OCI-LY3 (cell line): ENCODE measurements at regions not wholly inside any gene's neighbourhood (a gene's known extent, or its start where the extent isn't known, plus 50 kb on each side); places are given as distances from the start of the nearest gene placed in this dataset.

Source experiments
- H2AFZ ChIP-seq: fragments of 200-600, 300-600 bp; shearing (Covaris generic); 2 replicates; pipeline ENCODE4 v1.6.0; 2014; ENCODE audit warnings: antibody characterized with exemption, low read depth, low read length
- H3K27ac ChIP-seq: fragments of 200-600, 300-600 bp; sonication (generic); 2 replicates; pipeline ENCODE4 v1.5.1; 2014; ENCODE audit warnings: mild to moderate bottlenecking, low read length, moderate library complexity, mixed read lengths
- H3K27me3 ChIP-seq: fragments of 200-600, 300-600 bp; sonication (generic); 2 replicates; pipeline ENCODE4 v1.6.1; 2014; ENCODE audit warnings: low read depth, low read length, mixed read lengths
- H3K36me3 ChIP-seq: fragments of 200-600, 300-600 bp; sonication (generic); replicated peaks from 2 replicates; pipeline ENCODE3; 2014; ENCODE audit warnings: low read depth, low read length, mixed read lengths
- H3K4me1 ChIP-seq: fragments of 300-600, 200-600 bp; sonication (generic); 2 replicates; pipeline ENCODE4 v1.6.1; 2014; ENCODE audit warnings: low read length, mixed read lengths
- H3K4me2 ChIP-seq: fragments of 200-600, 300-600 bp; sonication (generic); 2 replicates; pipeline ENCODE4 v1.6.1; 2014; ENCODE audit warnings: low read length, mixed read lengths
- H3K4me3 ChIP-seq: fragments of 300-600, 200-600 bp; sonication (generic); 2 replicates; pipeline ENCODE4 v1.5.1; 2014; ENCODE audit warnings: antibody characterized with exemption, mild to moderate bottlenecking, low read length, moderate library complexity
- H3K79me2 ChIP-seq: fragments of 300-600, 200-600 bp; shearing (Covaris generic); 2 replicates; pipeline ENCODE4 v1.6.1; 2014; ENCODE audit warnings: mild to moderate bottlenecking, low read length, mixed read lengths
- H3K9ac ChIP-seq: fragments of 300-600, 200-600 bp; shearing (Covaris generic); 2 replicates; pipeline ENCODE4 v1.6.0; 2014; ENCODE audit warnings: mild to moderate bottlenecking, low read length, moderate library complexity
- H3K9me3 ChIP-seq: fragments of 200-600, 300-600 bp; shearing (Covaris generic); 2 replicates; pipeline ENCODE4 v1.6.1; 2014; ENCODE audit warnings: low read length, mixed read lengths; ENCODE audit not compliant: insufficient read depth
- H4K20me1 ChIP-seq: fragments of 200-600, 300-600 bp; sonication (generic); 2 replicates; pipeline ENCODE4 v1.6.1; 2016; ENCODE audit warnings: low read length, mixed read lengths; ENCODE audit not compliant: insufficient read depth
- EZH2phosphoT487 ChIP-seq: fragments of 200-600 bp; shearing (Covaris generic); IDR thresholded peaks from 2 replicates; pipeline ENCODE4 v1.6.1; 2018; ENCODE audit warnings: antibody characterized with exemption, mixed run types, low read depth
- TF ChIP-seq, protein P1 (sequence below): fragments of 200-600, 300-600 bp; sonication (generic); IDR thresholded peaks from 2 replicates; pipeline ENCODE4 v1.5.1; 2014; ENCODE audit warnings: antibody characterized with exemption, low read length, low read depth

DNA sequence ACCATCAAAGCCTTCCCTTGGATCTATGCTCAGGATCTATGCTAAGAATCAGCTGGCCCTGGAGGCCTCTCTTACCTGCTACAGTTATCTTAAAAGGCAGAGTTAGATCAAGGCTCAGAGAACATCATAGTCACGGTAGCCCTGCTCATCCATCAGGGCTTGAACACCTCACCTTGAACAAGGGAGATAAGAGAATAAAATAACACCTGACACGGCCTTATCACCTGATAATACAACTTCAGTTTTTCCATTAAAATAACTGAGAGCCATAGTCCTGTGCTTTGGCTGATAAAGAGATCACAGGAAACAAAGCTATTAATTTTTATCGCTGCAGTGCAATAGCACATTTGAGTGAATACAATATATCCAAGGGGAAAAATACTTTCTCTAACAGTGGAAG lies 85.6 kb upstream of the LPP start:
- TF ChIP-seq EZH2phosphoT487, result no peak
- TF ChIP-seq, protein P1, sequence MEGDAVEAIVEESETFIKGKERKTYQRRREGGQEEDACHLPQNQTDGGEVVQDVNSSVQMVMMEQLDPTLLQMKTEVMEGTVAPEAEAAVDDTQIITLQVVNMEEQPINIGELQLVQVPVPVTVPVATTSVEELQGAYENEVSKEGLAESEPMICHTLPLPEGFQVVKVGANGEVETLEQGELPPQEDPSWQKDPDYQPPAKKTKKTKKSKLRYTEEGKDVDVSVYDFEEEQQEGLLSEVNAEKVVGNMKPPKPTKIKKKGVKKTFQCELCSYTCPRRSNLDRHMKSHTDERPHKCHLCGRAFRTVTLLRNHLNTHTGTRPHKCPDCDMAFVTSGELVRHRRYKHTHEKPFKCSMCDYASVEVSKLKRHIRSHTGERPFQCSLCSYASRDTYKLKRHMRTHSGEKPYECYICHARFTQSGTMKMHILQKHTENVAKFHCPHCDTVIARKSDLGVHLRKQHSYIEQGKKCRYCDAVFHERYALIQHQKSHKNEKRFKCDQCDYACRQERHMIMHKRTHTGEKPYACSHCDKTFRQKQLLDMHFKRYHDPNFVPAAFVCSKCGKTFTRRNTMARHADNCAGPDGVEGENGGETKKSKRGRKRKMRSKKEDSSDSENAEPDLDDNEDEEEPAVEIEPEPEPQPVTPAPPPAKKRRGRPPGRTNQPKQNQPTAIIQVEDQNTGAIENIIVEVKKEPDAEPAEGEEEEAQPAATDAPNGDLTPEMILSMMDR, result no peak
- no peaks in the 10 kb centered on the region for H3K27me3 ChIP-seq
- H3K4me2 ChIP-seq, result no peak overlapping the region
- no peak overlapping the region for H3K9ac ChIP-seq
- H2AFZ ChIP-seq, result no peak overlapping the region
- H3K27ac ChIP-seq, result no peak overlapping the region
- H3K36me3 ChIP-seq, result no peaks in the 10 kb centered on the region
- no peaks in the 10 kb centered on the region for H3K4me1 ChIP-seq
- no peak overlapping the region for H3K4me3 ChIP-seq
- no peaks in the 10 kb centered on the region for H3K79me2 ChIP-seq
- H3K9me3 ChIP-seq, result no peaks in the 10 kb centered on the region
- H4K20me1 ChIP-seq, result no peaks in the 10 kb centered on the region

DNA sequence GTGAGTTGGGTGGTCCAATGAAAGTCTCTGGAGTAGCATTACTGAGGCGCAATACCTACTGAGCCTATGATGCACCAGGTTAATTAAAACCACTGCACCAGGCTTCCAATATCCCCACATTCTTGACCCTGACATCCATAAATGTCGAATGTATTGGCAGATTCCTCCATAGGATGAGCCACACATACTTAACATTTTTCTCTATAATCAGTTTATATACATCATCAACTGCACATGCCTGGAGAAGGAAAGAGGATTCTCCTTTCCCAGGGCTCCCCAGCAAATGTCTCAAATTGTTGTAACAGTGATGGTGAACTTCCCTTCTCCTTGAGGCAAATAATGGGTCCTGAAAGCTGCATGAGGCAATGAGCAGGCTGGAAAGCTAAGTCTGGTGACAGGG lies 82.3 kb upstream of the LPP start:
- TF ChIP-seq, protein P1, result no peak
- TF ChIP-seq EZH2phosphoT487, result no peak
- Histone ChIP-seq H3K9ac (no peak overlapping the region), H3K4me2 (no peak overlapping the region), H3K27me3 (no peaks in the 10 kb centered on the region), H3K79me2 (no peaks in the 10 kb centered on the region), H3K9me3 (no peaks in the 10 kb centered on the region), H3K4me1 (no peaks in the 10 kb centered on the region), H3K36me3 (no peaks in the 10 kb centered on the region), H2AFZ (no peak overlapping the region), H4K20me1 (no peaks in the 10 kb centered on the region), H3K4me3 (no peak overlapping the region), H3K27ac (no peak overlapping the region)

DNA sequence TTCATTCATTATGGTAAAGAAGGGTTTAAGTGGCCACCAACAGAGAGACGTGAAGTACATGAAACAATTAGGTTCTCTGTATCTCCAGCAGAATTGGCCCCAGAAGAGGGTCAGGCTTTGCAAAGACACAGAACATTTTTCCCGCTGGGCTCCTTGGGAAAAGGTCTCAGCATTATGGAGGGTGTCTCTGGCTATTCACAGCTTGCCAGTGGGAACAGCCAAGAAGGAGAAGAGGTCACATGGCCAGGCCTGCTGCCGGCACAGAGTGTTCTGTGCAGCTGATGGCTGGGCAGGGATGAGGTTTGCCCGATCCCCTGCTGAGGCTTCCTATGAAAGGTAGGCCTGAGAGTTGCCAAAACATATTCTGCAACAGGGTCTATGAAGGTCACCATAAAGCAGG lies 77.8 kb upstream of the LPP start:
- Histone ChIP-seq H3K79me2 (no peaks in the 10 kb centered on the region), H2AFZ (no peak overlapping the region), H3K9me3 (peaks cover 5% of the 10 kb centered on the region; the same call in 1 of the 2 replicates), H3K9ac (no peak overlapping the region), H3K27me3 (no peaks in the 10 kb centered on the region), H3K27ac (no peak overlapping the region), H3K4me1 (no peaks in the 10 kb centered on the region), H3K4me2 (no peak overlapping the region), H3K4me3 (no peak overlapping the region), H3K36me3 (no peaks in the 10 kb centered on the region), H4K20me1 (no peaks in the 10 kb centered on the region)
- TF ChIP-seq, protein P1, result no peak
- no peak for TF ChIP-seq EZH2phosphoT487

DNA sequence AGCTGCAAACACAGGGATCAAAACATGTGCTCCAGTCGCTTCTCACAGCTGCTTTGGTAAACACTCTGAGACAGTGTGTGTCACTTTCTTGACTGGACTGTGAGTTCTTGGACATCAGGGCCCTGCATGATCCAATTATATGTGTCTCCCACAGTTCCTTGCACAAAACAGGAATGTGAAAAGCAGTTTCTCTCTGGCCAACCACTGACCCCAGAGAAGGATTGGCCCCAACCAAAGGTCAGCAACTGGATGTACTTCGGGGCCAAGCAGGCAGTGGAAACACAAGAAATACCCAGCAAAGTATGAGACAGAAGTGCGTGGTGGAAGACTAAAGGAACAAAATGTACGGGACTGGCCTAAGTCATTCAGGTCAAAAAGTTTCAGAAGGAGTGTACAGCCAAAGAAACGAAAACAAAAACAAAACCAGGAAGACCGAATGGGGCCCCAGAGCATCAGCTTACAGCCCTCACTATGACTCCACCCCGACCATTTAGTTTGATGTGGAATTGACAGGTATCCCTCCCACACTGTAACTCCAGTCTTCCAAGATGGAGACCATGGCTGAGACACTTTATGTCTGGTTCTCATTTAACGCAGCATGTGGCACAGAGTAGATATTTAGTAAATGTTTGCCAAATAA lies 76.7 kb upstream of the LPP start:
- no peak overlapping the region for H3K4me3 ChIP-seq
- H2AFZ ChIP-seq, result no peak overlapping the region

More for the DNA sequence above, 76.7 kb upstream of the LPP start:
- H3K27me3 ChIP-seq, result no peaks in the 10 kb centered on the region
- TF ChIP-seq, protein P1, result no peak
- TF ChIP-seq EZH2phosphoT487, result no peak
- no peaks in the 10 kb centered on the region for H4K20me1 ChIP-seq
- H3K9ac ChIP-seq, result no peak overlapping the region
- H3K9me3 ChIP-seq, result peaks cover 5% of the 10 kb centered on the region; the same call in 1 of the 2 replicates
- no peaks in the 10 kb centered on the region for H3K4me1 ChIP-seq
- no peaks in the 10 kb centered on the region for H3K79me2 ChIP-seq
- no peak overlapping the region for H3K27ac ChIP-seq
- no peaks in the 10 kb centered on the region for H3K36me3 ChIP-seq
- no peak overlapping the region for H3K4me2 ChIP-seq
